ENCODE measurements at regions not wholly inside any gene's neighbourhood (a gene's known extent, or its start where the extent isn't known, plus 50 kb on each side); places are given as distances from the start of the nearest gene placed in this dataset.

DNA sequence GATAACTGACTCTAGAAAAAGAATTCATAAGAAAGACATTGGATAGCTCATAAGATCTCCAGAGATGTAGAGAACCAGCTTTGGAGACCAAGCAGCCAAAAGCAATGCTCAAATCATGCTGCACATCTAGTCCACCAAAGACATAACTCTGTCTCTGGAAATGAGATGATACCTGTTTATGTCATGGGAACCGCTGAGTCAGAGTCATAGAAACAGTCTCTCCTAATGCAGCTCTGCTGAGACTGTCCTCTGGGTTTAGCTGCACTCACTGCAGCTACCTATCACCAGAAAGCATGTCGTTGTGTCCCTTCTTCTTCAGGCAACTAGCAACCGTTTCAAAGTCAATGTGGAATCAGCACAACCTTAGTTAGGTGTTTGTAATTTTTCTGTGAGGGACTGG is 218.5 kb upstream of the ROBO1 start (continued):
- no peak for TF ChIP-seq FOSB (CRISPR knock-in tag; IDR thresholded peaks at IDR 0.05)
- no peak for TF ChIP-seq SMC3 (IDR thresholded peaks at IDR 0.05)
- no peak for TF ChIP-seq CBX2 (IDR thresholded peaks at IDR 0.05; ENCODE audit: borderline replicate concordance, low read depth)

DNA sequence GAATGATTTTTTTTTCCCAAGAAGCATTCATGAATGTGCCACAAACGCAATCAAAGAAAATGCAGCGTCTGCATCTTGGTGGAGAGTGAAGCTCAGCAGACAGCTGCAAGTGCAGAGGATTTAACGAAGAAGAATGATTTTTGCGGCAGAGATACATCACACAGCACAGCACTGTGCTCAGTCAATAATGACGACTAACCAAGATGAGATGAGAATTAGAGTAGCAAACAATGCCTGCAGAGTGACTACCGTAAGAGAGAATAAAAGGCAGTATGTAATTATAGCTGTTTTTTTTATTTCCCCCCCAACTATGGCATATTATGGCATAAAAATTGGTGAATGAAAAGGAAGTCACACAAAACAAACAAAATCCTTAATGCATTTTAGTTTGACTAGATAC is 218.0 kb upstream of the ROBO1 start:
- Histone ChIP-seq H3K9me3 (no peaks in the 10 kb centered on the region), H3K27ac (no peak overlapping the region), H3K4me3 (no peak overlapping the region), H3K4me1 (no peaks in the 10 kb centered on the region), H3K4me2 (no peak overlapping the region)
- 52% methylated on average over 6 of the region's 6 CpGs for WGBS (ENCODE audit: missing lambda C conversion rate)
- no peak for TF ChIP-seq SMC3 (IDR thresholded peaks at IDR 0.05)
- TF ChIP-seq, protein P1, sequence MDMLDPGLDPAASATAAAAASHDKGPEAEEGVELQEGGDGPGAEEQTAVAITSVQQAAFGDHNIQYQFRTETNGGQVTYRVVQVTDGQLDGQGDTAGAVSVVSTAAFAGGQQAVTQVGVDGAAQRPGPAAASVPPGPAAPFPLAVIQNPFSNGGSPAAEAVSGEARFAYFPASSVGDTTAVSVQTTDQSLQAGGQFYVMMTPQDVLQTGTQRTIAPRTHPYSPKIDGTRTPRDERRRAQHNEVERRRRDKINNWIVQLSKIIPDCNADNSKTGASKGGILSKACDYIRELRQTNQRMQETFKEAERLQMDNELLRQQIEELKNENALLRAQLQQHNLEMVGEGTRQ (IDR thresholded peaks at IDR 0.05), result no peak
- no peak for TF ChIP-seq ELK1 (IDR thresholded peaks at IDR 0.05; ENCODE audit: low read depth, low read length)
- no peak for TF ChIP-seq POLR2A (IDR thresholded peaks at IDR 0.05; ENCODE audit: low read length)
- ChIA-PET CTCF (no interaction called here), POLR2A (no interaction called here)
- DNase-seq (ENCODE audit: low read depth in 1 of 2, low spot score in 1 of 2) (no peak), FAIRE-seq (no peak), ATAC-seq (no peak)

DNA sequence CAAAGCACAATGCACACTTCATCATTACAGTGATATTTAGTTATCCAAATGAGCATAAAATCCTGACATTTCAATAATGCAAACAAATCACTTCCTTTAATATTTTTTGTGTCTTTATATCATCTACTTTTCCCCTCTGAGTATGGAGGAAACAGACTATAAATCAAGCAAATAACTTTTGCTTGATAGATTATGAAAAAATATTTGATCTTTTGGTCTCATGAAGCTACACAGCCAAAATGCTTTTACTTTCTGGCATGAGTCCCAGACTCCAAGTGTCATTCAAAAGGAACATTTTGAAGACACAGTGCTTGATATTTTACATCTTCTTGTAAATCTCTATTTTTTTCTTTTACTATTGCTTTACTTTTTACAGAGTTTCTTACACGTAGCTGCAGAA is 215.3 kb upstream of the ROBO1 start:
- no peak for FAIRE-seq
- no peak overlapping the region for H3K4me2 ChIP-seq
- POLR2A ChIA-PET, result no interaction called here

GRCh38 chr3:79979990-79980389 is 212.2 kb upstream of the ROBO1 start:
- Histone ChIP-seq H3K4me3 (no peak overlapping the region), H3K9me3 (no peaks in the 10 kb centered on the region), H3K4me2 (no peak overlapping the region), H3K27ac (no peak overlapping the region), H3K4me1 (no peaks in the 10 kb centered on the region)
- ATAC-seq, result no peak
- CTCF ChIA-PET, result interaction anchor here (0.7 kb wide), 1 partner anchor 83 kb away, joined by 3 read pairs; no protein-coding TSS in a partner anchor
- TF ChIP-seq KDM5A (IDR thresholded peaks at IDR 0.05), result no peak
- no peak for TF ChIP-seq EP300 (IDR thresholded peaks at IDR 0.05)
- no peak for TF ChIP-seq BHLHE40 (IDR thresholded peaks at IDR 0.05; ENCODE audit: low read depth, low read length)
- no peak for TF ChIP-seq POLR2A (IDR thresholded peaks at IDR 0.05; ENCODE audit: low read length)
- no peak for TF ChIP-seq MAZ (IDR thresholded peaks at IDR 0.05; ENCODE audit: borderline replicate concordance, low read depth, low read length)
- TF ChIP-seq, protein P2, sequence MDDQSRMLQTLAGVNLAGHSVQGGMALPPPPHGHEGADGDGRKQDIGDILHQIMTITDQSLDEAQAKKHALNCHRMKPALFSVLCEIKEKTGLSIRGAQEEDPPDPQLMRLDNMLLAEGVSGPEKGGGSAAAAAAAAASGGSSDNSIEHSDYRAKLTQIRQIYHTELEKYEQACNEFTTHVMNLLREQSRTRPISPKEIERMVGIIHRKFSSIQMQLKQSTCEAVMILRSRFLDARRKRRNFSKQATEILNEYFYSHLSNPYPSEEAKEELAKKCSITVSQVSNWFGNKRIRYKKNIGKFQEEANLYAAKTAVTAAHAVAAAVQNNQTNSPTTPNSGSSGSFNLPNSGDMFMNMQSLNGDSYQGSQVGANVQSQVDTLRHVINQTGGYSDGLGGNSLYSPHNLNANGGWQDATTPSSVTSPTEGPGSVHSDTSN (IDR thresholded peaks at IDR 0.05), result no peak
- WGBS (ENCODE audit: missing lambda C conversion rate), result 40% methylated on average over 3 of the region's 3 CpGs
- POLR2A ChIA-PET, result no interaction called here
- no peak for DNase-seq (ENCODE audit: low read depth in 1 of 2, low spot score in 1 of 2)
- FAIRE-seq, result no peak

More for the DNA sequence above, 215.3 kb upstream of the ROBO1 start:
- no peak overlapping the region for H3K4me3 ChIP-seq
- no peaks in the 10 kb centered on the region for H3K9me3 ChIP-seq
- TF ChIP-seq, protein P3, sequence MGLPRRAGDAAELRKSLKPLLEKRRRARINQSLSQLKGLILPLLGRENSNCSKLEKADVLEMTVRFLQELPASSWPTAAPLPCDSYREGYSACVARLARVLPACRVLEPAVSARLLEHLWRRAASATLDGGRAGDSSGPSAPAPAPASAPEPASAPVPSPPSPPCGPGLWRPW (IDR thresholded peaks at IDR 0.05), result no peak
- TF ChIP-seq HOXA7 (CRISPR knock-in tag; IDR thresholded peaks at IDR 0.05), result no peak
- no peak for TF ChIP-seq CHD2 (IDR thresholded peaks at IDR 0.05; ENCODE audit: low read length, partially characterized antibody)
- no peak for TF ChIP-seq HOXB5 (CRISPR knock-in tag; IDR thresholded peaks at IDR 0.05)
- no peak for TF ChIP-seq RARB (CRISPR knock-in tag; IDR thresholded peaks at IDR 0.05)
- TF ChIP-seq FOXS1 (CRISPR knock-in tag; IDR thresholded peaks at IDR 0.05), result no peak
- no peaks in the 10 kb centered on the region for H3K4me1 ChIP-seq
- no peak for DNase-seq (ENCODE audit: low read depth in 1 of 2, low spot score in 1 of 2)
- ATAC-seq, result no peak
- H3K27ac ChIP-seq, result no peak overlapping the region
- CTCF ChIA-PET, result no interaction called here
- 8% methylated on average over 1 of the region's 1 CpG for WGBS (ENCODE audit: missing lambda C conversion rate)

- Histone ChIP-seq H3K4me1 (no peaks in the 10 kb centered on the region), H3K4me3 (no peak overlapping the region), H3K9me3 (no peaks in the 10 kb centered on the region), H3K27ac (no peak overlapping the region), H3K4me2 (no peak overlapping the region)
- POLR2A ChIA-PET, result no interaction called here
- ATAC-seq (no peak), DNase-seq (ENCODE audit: low read depth in 1 of 2, low spot score in 1 of 2) (peak in 1 of 2 experiments; percentile 11), FAIRE-seq (no peak)
- 9% methylated on average over 1 of the region's 1 CpG for WGBS (ENCODE audit: missing lambda C conversion rate)
- CTCF ChIA-PET, result no interaction called here
- TF ChIP-seq ZFP36 (IDR thresholded peaks at IDR 0.05; ENCODE audit: borderline replicate concordance, partially characterized antibody) (no peak), JUNB (IDR thresholded peaks at IDR 0.05) (no peak), HDAC2 (IDR thresholded peaks at IDR 0.05) (no peak), RAD21 (conservative IDR thresholded peaks at IDR 0.05 in 1 of 2, IDR thresholded peaks at IDR 0.05 in 1 of 2) (no peak), RFX5 (IDR thresholded peaks at IDR 0.05) (no peak), BHLHE40 (IDR thresholded peaks at IDR 0.05; ENCODE audit: low read depth, low read length) (no peak), EP300 (IDR thresholded peaks at IDR 0.05) (no peak)
- TF ChIP-seq, protein P1 (IDR thresholded peaks at IDR 0.05), result no peak
- TF ChIP-seq, protein P4, sequence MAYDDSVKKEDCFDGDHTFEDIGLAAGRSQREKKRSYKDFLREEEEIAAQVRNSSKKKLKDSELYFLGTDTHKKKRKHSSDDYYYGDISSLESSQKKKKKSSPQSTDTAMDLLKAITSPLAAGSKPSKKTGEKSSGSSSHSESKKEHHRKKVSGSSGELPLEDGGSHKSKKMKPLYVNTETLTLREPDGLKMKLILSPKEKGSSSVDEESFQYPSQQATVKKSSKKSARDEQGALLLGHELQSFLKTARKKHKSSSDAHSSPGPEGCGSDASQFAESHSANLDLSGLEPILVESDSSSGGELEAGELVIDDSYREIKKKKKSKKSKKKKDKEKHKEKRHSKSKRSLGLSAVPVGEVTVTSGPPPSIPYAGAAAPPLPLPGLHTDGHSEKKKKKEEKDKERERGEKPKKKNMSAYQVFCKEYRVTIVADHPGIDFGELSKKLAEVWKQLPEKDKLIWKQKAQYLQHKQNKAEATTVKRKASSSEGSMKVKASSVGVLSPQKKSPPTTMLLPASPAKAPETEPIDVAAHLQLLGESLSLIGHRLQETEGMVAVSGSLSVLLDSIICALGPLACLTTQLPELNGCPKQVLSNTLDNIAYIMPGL (CRISPR knock-in tag; IDR thresholded peaks at IDR 0.05; ENCODE audit: borderline replicate concordance), result no peak
- TF ChIP-seq, protein P5, sequence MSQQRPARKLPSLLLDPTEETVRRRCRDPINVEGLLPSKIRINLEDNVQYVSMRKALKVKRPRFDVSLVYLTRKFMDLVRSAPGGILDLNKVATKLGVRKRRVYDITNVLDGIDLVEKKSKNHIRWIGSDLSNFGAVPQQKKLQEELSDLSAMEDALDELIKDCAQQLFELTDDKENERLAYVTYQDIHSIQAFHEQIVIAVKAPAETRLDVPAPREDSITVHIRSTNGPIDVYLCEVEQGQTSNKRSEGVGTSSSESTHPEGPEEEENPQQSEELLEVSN (IDR thresholded peaks at IDR 0.05; ENCODE audit: borderline replicate concordance, low read depth), result no peak
These were observed 208.7 kb upstream of the ROBO1 start for GRCh38 chr3:79976466-79976865.

All from A549 (cell line).